Spleen (tissue), 3 donors: ENCODE measurements at regions not wholly inside any gene's neighbourhood (a gene's known extent, or its start where the extent isn't known, plus 50 kb on each side); places are given as distances from the start of the nearest gene placed in this dataset.

Source experiments
- POLR2A ChIP-seq, 3 donors: fragments of 450-650 bp; IDR thresholded peaks; one replicate each; pipeline ENCODE4 v1.5.1; 2017; ENCODE audit warnings: antibody characterized with exemption in 3 of 3, mild to moderate bottlenecking in 1 of 3
- POLR2AphosphoS5 ChIP-seq, 3 donors: sonication (generic); formaldehyde crosslinking; IDR thresholded peaks; one replicate each; pipeline ENCODE4 v1.5.1; 2017; ENCODE audit warnings: antibody characterized with exemption in 3 of 3

DNA sequence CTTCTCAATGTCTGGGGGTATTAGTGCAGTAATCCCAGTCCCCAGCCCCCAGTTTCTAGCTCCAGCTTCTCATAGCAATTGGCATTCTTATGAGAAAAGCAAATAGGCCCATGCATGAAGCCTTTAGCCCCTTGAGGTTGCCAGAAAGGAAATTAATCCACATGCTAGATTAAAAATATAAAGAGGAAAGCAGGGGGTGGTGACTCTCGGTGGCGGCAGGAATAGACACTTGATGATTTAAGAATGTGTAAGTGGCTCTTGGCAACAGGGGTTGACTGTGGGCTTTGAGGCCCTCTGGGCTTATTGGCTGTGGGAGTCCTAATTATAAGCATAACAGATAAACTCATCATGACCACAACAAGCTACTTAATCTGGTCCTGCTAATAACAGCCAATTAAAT is 1367.3 kb upstream of the FLRT2 start:
- TF ChIP-seq POLR2A (IDR thresholded peaks at IDR 0.05) (no peak), POLR2AphosphoS5 (IDR thresholded peaks at IDR 0.05) (no peak)
